ENCODE measurements at regions not wholly inside any gene's neighbourhood (a gene's known extent, or its start where the extent isn't known, plus 50 kb on each side); places are given as distances from the start of the nearest gene placed in this dataset.

DNA sequence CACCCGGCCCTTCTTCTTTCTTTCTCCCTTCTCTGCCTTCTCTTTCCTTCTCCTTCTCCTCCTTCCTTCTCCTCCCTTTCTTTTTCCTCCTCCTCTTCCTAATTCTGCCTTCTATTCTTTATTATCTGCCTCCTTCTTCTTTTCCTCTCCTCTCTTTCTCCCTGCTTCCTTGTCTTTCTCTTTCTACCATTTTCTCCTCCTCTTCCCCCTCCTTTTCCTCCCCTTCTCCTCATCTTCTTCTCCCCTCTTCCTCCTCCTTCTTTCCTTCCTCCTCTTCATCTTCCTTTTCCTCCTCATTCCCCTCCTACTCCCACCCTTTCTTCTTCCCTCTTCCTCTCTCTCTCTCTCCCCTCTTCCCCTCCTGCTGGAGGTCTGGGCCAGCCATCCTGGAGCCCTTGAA is 294.9 kb upstream of the CRY1 start:
- no peak overlapping the region for H3K9ac ChIP-seq (ENCODE audit: low read length)
- no peaks in the 10 kb centered on the region for H3K9me3 ChIP-seq (ENCODE audit: low read length)
- no peaks in the 10 kb centered on the region for H3F3A ChIP-seq (ENCODE audit: insufficient read depth, low read length)
- H3K27ac ChIP-seq (ENCODE audit: low read depth, low read length, poor library complexity, severe bottlenecking): no peak overlapping the region
- H3K4me1 ChIP-seq (ENCODE audit: insufficient read depth, low read length, severe bottlenecking): no peaks in the 10 kb centered on the region
- no peaks in the 10 kb centered on the region for H4K20me1 ChIP-seq (ENCODE audit: insufficient read depth, low read length)
- H3K36me3 ChIP-seq (ENCODE audit: insufficient read depth, low read length): no peaks in the 10 kb centered on the region
- no peak overlapping the region for H3K4me3 ChIP-seq (ENCODE audit: low read depth, low read length, poor library complexity, severe bottlenecking)
- no peak overlapping the region for H3K4me2 ChIP-seq (ENCODE audit: low read length)
- TF ChIP-seq, protein P1, sequence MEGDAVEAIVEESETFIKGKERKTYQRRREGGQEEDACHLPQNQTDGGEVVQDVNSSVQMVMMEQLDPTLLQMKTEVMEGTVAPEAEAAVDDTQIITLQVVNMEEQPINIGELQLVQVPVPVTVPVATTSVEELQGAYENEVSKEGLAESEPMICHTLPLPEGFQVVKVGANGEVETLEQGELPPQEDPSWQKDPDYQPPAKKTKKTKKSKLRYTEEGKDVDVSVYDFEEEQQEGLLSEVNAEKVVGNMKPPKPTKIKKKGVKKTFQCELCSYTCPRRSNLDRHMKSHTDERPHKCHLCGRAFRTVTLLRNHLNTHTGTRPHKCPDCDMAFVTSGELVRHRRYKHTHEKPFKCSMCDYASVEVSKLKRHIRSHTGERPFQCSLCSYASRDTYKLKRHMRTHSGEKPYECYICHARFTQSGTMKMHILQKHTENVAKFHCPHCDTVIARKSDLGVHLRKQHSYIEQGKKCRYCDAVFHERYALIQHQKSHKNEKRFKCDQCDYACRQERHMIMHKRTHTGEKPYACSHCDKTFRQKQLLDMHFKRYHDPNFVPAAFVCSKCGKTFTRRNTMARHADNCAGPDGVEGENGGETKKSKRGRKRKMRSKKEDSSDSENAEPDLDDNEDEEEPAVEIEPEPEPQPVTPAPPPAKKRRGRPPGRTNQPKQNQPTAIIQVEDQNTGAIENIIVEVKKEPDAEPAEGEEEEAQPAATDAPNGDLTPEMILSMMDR (IDR thresholded peaks at IDR 0.05; ENCODE audit: low read length): no peak
- no peak for TF ChIP-seq EZH2 (IDR thresholded peaks at IDR 0.05; ENCODE audit: borderline replicate concordance, low read length)
- no peaks in the 10 kb centered on the region for H3K79me2 ChIP-seq (ENCODE audit: insufficient read depth, low read length)
- no peaks in the 10 kb centered on the region for H3K9me2 ChIP-seq (ENCODE audit: low read depth, low read length)
- H2AFZ ChIP-seq (ENCODE audit: low read length): no peak overlapping the region
- H3K27me3 ChIP-seq (ENCODE audit: insufficient read depth, low read length): no peaks in the 10 kb centered on the region

DNA sequence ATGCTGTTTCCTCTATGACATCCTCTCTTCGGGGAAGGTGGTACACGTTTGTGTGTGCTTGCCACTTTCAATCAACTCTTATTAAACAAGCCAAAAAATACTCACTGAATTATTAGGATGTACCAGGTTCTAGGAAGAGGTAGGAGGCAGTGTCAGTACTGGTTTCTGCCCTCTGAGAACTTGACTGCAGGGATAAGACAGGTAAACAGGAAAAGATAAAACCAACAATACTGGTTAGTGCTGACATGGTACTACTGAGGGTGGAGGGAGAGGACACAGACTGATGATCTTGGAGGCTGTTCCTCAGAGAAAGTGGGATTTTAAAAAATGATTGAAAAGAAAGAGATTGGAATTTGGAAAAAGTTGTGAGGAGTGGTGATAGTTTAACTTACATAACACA is 295.2 kb upstream of the PWP1 start:
- Histone ChIP-seq H3F3A (ENCODE audit: insufficient read depth, low read length) (no peaks in the 10 kb centered on the region), H3K36me3 (ENCODE audit: insufficient read depth, low read length) (no peaks in the 10 kb centered on the region), H3K27me3 (ENCODE audit: insufficient read depth, low read length) (no peaks in the 10 kb centered on the region), H3K9me2 (ENCODE audit: low read depth, low read length) (no peaks in the 10 kb centered on the region), H3K4me1 (ENCODE audit: insufficient read depth, low read length, severe bottlenecking) (no peaks in the 10 kb centered on the region), H3K4me2 (ENCODE audit: low read length) (no peak overlapping the region), H4K20me1 (ENCODE audit: insufficient read depth, low read length) (no peaks in the 10 kb centered on the region), H3K9me3 (ENCODE audit: low read length) (no peaks in the 10 kb centered on the region), H3K4me3 (ENCODE audit: low read depth, low read length, poor library complexity, severe bottlenecking) (no peak overlapping the region), H3K27ac (ENCODE audit: low read depth, low read length, poor library complexity, severe bottlenecking) (no peak overlapping the region), H2AFZ (ENCODE audit: low read length) (no peak overlapping the region), H3K9ac (ENCODE audit: low read length) (no peak overlapping the region), H3K79me2 (ENCODE audit: insufficient read depth, low read length) (no peaks in the 10 kb centered on the region)
- TF ChIP-seq EZH2 (IDR thresholded peaks at IDR 0.05; ENCODE audit: borderline replicate concordance, low read length): no peak
- TF ChIP-seq, protein P1 (IDR thresholded peaks at IDR 0.05; ENCODE audit: low read length): no peak

DNA sequence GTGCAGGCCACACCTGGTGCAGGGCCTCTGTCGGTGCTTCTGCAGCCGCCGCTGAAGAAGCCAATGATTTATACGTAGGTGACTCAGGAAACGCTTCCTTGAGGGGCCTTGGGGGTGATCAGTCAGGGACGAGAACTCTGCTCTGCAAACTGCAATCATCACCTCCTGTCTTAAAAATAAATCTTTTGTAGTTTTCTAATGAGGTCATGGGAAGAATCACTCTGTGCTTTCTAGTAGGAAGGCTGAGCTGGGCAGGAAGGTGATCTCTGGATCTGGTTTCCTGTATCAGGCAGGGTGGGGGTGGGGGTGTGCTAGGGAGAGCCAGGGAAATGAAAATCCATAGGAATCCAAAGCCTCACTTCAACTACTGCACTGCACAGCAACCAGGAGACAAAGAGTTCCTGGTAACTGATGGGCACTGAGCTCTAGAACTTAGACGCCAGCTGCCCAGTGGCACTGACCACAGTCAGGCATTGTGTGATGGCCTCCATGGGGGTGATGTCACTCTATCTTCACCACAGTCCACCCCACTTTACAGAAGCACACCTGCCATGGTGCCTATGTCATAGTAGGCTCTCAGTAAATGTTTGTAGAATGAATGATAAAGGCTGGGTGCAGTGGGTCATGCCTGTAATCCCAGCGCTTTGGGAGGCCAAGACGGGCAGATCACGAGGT is 292.4 kb upstream of the PWP1 start:
- no peaks in the 10 kb centered on the region for H3K9me2 ChIP-seq (ENCODE audit: low read depth, low read length)
- H3K4me3 ChIP-seq (ENCODE audit: low read depth, low read length, poor library complexity, severe bottlenecking): no peak overlapping the region
- H3F3A ChIP-seq (ENCODE audit: insufficient read depth, low read length): no peaks in the 10 kb centered on the region
- H3K79me2 ChIP-seq (ENCODE audit: insufficient read depth, low read length): no peaks in the 10 kb centered on the region
- H3K36me3 ChIP-seq (ENCODE audit: insufficient read depth, low read length): no peaks in the 10 kb centered on the region
- TF ChIP-seq, protein P1 (IDR thresholded peaks at IDR 0.05; ENCODE audit: low read length): no peak
- no peak for TF ChIP-seq EZH2 (IDR thresholded peaks at IDR 0.05; ENCODE audit: borderline replicate concordance, low read length)
- H2AFZ ChIP-seq (ENCODE audit: low read length): no peak overlapping the region
- no peak overlapping the region for H3K4me2 ChIP-seq (ENCODE audit: low read length)
- H3K27ac ChIP-seq (ENCODE audit: low read depth, low read length, poor library complexity, severe bottlenecking): no peak overlapping the region
- H3K9ac ChIP-seq (ENCODE audit: low read length): no peak overlapping the region
- no peaks in the 10 kb centered on the region for H4K20me1 ChIP-seq (ENCODE audit: insufficient read depth, low read length)
- no peaks in the 10 kb centered on the region for H3K27me3 ChIP-seq (ENCODE audit: insufficient read depth, low read length)
- no peaks in the 10 kb centered on the region for H3K4me1 ChIP-seq (ENCODE audit: insufficient read depth, low read length, severe bottlenecking)
- no peaks in the 10 kb centered on the region for H3K9me3 ChIP-seq (ENCODE audit: low read length)

Data from OCI-LY1 (cell line).